Stimulated activated CD4-positive, alpha-beta T cell treated with anti-CD3 and anti-CD28 coated beads, Interleukin-15, amount 100 ng/mL, for 24 hours (primary cell): ENCODE measurements at regions not wholly inside any gene's neighbourhood (a gene's known extent, or its start where the extent isn't known, plus 50 kb on each side); places are given as distances from the start of the nearest gene placed in this dataset.

Experiments
- DNase-seq: peaks from one replicate; pipeline ENCODE4 v3.0.0-alpha.2; 2020

DNA sequence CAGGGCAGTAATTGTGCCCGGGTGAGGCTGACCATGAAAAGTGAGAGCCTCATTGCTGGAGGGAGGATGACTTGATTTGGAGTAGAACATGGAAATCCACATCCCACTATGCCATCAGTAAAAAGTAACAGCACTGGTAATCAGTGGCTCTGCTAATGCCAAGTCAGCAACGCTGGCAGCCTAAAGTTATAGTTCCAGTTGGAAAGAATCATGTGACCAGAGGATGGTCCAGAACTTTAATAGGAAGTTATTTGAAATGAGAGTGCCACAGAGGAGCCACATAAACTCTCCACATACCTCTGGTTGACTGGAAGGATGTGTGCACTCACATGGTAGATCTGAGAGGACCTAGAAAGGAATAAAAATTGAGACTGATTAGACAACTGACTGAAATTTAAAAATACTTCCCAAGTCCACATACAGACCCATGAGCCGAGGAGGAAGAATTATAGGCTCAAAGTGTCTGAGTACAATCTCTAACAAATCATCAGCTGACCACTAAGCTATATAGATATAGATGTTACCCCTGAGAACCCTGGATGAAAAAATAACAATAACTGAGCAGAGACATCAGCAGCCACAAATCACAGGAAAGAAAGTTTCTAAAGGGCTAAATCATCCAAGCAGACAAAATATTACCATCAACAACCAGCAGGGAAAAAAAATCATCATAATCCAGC, 346.8 kb downstream of the STK39 start:
- DNase-seq: no peak

- DNase-seq: no peak
These were observed 349.1 kb downstream of the STK39 start for GRCh38 chr2:167898340-167898739.

DNA sequence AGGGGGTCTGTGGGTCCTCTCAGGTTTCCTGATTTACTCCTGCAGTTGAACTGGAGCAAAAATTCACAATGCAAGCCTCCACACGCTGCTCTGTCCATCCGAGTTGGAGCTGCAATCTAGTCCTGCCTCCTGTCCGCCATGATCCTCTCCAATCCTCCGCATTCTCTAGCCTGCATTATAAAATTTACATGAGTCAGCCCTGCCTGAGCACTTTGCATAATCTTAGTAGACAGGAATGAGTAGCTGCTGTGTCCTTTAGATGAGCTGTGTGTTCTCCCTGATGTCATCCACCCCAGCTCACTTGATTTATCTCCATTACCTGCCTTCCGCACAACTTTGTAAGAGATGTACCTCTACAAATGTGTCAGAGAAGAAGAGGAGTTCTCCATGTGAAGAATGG, 355.6 kb downstream of the STK39 start:
- no peak for DNase-seq

GRCh38 chr2:167890739-167891138, 356.7 kb downstream of the STK39 start:
- DNase-seq: no peak

GRCh38 chr2:167880415-167880814, 367.0 kb downstream of the STK39 start:
- no peak for DNase-seq

- DNase-seq: no peak
These were observed 371.9 kb downstream of the STK39 start for GRCh38 chr2:167875529-167875928.

DNA sequence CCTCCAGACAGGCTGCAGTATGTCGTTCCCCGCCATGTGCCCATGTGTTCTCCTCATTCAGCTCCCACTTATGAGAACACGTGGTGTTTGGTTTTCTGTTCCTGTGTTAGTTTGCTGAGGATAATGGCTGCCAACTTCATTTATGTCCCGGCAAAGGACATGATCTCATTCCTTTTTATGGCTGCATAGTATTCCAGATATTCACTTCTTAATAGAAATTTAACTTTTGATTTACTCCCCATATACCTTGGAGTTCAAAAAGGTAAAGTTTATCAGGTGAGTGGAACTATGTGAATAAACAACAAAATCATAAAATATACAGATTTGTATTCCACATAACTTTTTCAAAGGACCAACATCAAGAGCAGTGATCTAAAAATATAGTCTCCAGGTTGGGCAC, 372.6 kb downstream of the STK39 start:
- no peak for DNase-seq

GRCh38 chr2:167871286-167871685, 376.1 kb downstream of the STK39 start:
- no peak for DNase-seq

DNA sequence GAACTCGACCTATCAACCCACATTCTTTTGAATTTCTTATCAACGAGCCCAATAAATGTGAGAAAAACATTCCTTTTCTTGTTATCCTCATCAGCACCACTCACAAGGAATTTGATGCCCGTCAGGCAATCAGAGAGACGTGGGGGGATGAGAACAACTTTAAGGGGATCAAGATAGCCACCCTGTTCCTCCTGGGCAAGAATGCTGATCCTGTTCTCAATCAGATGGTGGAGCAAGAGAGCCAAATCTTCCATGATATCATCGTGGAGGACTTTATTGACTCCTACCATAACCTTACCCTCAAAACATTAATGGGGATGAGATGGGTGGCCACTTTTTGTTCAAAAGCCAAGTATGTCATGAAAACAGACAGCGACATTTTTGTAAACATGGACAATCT, 378.2 kb downstream of the STK39 start:
- DNase-seq: no peak

GRCh38 chr2:167863377-167863776, 384.0 kb downstream of the STK39 start:
- no peak for DNase-seq

- peak; percentile 4 for DNase-seq
These were observed 384.6 kb downstream of the STK39 start for GRCh38 chr2:167862782-167863181.

GRCh38 chr2:167862296-167862695, 385.1 kb downstream of the STK39 start:
- no peak for DNase-seq

DNA sequence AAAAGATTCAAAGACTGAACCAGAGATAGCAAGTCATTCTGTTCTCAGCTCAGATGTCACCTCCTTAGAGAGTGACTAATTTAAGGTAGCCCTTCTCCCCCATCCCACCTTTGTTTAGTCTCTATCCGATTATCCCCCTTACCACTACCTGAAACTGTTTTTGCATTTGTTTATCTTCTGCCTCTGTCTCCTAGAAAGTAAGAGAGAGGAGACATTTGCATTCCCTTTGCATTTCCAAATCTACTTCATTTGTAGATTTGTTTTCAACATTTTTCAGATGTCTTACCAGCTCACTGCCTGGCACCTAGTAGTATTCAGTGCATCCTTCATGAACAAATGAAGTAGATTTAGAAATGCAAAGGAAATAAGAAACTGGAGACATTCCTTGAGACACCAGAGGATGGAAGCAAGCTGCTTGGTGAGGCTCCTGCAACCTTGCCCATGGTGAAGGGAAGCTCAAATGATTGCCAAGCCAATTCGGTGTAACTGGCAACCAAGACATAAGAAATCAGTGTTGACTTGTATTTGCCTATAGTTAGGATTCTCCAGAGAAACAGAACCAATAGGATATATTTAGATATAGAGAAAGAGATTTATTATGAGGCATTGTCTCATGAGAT, 385.7 kb downstream of the STK39 start:
- no peak for DNase-seq

DNA sequence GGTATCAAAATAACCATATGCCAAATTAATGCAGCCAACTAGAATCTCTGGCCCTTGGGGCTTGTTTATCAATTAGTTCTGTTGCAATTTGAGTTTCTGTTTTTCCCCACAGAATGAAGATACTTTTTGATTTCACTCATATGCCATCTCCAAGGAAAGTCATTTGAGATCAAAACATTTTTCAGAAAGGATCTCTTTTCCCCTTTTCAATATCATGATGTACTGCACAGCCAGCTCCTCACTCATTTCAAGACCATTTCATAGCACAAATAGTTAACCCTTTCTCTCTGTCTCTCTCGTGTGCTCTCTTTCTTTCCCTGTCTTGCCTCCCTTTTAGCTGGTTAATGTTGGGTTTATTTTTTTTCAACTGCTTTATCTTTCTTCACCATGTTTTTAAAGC, 387.3 kb downstream of the STK39 start:
- no peak for DNase-seq

- DNase-seq: no peak
These were observed 387.7 kb downstream of the STK39 start for GRCh38 chr2:167859676-167860075.

GRCh38 chr2:167858086-167858485, 389.3 kb downstream of the STK39 start:
- DNase-seq: no peak

GRCh38 chr2:167857416-167857815, 390.0 kb downstream of the STK39 start:
- DNase-seq: no peak

GRCh38 chr2:167856190-167856589, 391.2 kb downstream of the STK39 start:
- DNase-seq: no peak

GRCh38 chr2:167855211-167855610, 392.2 kb downstream of the STK39 start:
- DNase-seq: no peak

- DNase-seq: no peak
These were observed 393.7 kb downstream of the STK39 start for GRCh38 chr2:167853717-167854116.

GRCh38 chr2:167851876-167852275, 395.5 kb downstream of the STK39 start:
- no peak for DNase-seq

DNA sequence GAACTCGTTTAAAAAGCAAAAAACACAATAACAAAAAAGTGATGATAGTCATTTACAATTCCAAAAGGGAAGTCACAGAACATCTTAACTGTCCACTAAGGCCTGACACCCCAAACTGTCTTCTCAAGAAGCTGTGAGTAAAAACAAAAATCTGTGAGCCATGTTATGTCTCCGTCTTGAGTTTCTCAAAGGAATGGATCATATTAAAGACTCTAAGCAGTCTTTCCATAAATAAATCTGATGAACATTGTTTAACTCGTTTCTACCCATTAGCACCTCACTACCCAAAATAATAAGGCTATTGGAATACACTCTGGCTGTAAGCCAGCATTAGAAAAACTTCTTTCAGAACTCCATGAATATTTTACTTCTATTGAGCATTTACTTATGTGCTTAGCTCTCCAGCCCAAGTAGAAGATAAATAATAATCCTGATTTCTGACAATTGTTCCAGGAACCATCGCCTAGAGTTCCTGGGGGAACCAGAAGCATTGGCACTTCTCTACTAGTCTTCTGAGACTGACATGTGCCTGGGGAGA, 396.0 kb downstream of the STK39 start:
- DNase-seq: no peak

GRCh38 chr2:167844714-167845530, 402.5 kb downstream of the STK39 start:
- DNase-seq: peak; percentile 8

DNA sequence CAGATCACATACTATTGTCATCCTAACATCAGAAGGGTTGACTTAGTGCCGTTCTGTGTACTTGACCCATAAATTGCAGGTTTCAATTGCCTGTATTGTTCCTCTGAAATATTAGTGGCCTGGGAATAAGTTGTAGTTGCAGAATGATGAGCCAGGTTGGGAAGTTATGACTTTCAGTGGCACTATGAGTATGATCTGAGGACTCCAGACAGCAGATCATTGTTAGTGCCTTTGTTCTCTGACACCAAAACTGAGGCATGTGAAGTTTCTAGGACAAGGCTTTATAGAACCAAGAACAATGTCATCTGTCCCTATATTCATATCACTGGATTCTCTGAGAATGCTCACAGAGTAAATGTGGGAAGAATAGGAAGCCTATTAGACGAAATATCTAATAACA, 403.7 kb downstream of the STK39 start:
- DNase-seq: no peak
